HG02623 (cell line): ENCODE measurements at regions not wholly inside any gene's neighbourhood (a gene's known extent, or its start where the extent isn't known, plus 50 kb on each side); places are given as distances from the start of the nearest gene placed in this dataset.
"Not testable (repeated sequence)": the region's sequence is repeated elsewhere in the genome, so short reads cannot be mapped to it uniquely, and the experiment has no call there.

Experiments used
- ATAC-seq: cut with Tn5 transposase; IDR thresholded peaks from one replicate; pipeline ENCODE4 v1.9.1; 2021; ENCODE audit warnings: moderate library complexity; ENCODE audit not compliant: unreplicated experiment

- ATAC-seq: no peak
These were observed 422.1 kb downstream of the BRD1 start for GRCh38 chr22:49405590-49405989.

GRCh38 chr22:49404576-49405241 is 423.0 kb downstream of the BRD1 start:
- no peak for ATAC-seq

GRCh38 chr22:49404020-49404419 is 423.7 kb downstream of the BRD1 start:
- no peak for ATAC-seq

GRCh38 chr22:49403102-49403501 is 424.6 kb downstream of the BRD1 start:
- no peak for ATAC-seq

- no peak for ATAC-seq
These were observed 425.5 kb downstream of the BRD1 start for GRCh38 chr22:49402169-49402568.

GRCh38 chr22:49400941-49401598 is 426.6 kb downstream of the BRD1 start:
- no peak for ATAC-seq

- ATAC-seq: no peak
These were observed 427.3 kb downstream of the BRD1 start for GRCh38 chr22:49400136-49400940.

- no peak for ATAC-seq
These were observed 429.0 kb downstream of the BRD1 start for GRCh38 chr22:49398646-49399045.

- no peak for ATAC-seq
These were observed 429.6 kb downstream of the BRD1 start for GRCh38 chr22:49398115-49398514.

- ATAC-seq: no peak
These were observed 430.9 kb downstream of the BRD1 start for GRCh38 chr22:49396817-49397216.

- no peak for ATAC-seq
These were observed 432.1 kb downstream of the BRD1 start for GRCh38 chr22:49395617-49396016.

GRCh38 chr22:49395062-49395461 is 432.6 kb downstream of the BRD1 start:
- not testable (repeated sequence) for ATAC-seq

GRCh38 chr22:49394116-49394785 is 433.4 kb downstream of the BRD1 start:
- ATAC-seq: no peak

- no peak for ATAC-seq
These were observed 434.1 kb downstream of the BRD1 start for GRCh38 chr22:49393526-49393925.

- ATAC-seq: no peak
These were observed 434.7 kb downstream of the BRD1 start for GRCh38 chr22:49392841-49393510.

- ATAC-seq: no peak
These were observed 435.4 kb downstream of the BRD1 start for GRCh38 chr22:49392247-49392646.

GRCh38 chr22:49391436-49391835 is 436.2 kb downstream of the BRD1 start:
- ATAC-seq: no peak

GRCh38 chr22:49390954-49391353 is 436.7 kb downstream of the BRD1 start:
- no peak for ATAC-seq

- ATAC-seq: not testable (repeated sequence)
These were observed 443.8 kb downstream of the BRD1 start for GRCh38 chr22:49383909-49384308.

GRCh38 chr22:49382451-49382735 is 445.3 kb downstream of the BRD1 start:
- ATAC-seq: no peak
